GM19455 (cell line): ENCODE measurements at regions not wholly inside any gene's neighbourhood (a gene's known extent, or its start where the extent isn't known, plus 50 kb on each side); places are given as distances from the start of the nearest gene placed in this dataset.
"Not testable (repeated sequence)": the region's sequence is repeated elsewhere in the genome, so short reads cannot be mapped to it uniquely, and the experiment has no call there.

Source experiments
- ATAC-seq: cut with Tn5 transposase; IDR thresholded peaks from one replicate; pipeline ENCODE4 v1.9.1; 2021; ENCODE audit not compliant: unreplicated experiment

DNA sequence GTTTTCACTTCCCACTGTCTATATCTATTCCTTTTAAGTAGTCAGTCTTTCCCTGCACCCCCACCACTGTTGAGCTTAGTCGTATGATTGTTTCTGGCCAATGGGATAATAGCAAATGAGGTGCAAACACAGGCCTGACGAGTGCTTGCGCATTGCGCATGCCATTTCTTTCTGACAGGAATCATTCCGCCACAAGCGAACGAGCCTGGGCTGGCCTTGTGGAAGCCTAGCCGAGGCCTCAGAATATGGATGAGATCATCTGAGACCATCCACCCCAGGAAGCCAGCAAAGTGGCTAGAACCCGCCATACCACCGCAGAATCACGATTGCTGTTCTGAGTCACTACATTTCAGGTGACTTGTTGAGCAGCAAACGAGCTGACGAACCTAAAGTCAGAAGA, 52.2 kb upstream of the PRL start:
- no peak for ATAC-seq

- ATAC-seq, result no peak
Observed at GRCh38 chr6:22349528-22349927, 52.7 kb upstream of the PRL start.

DNA sequence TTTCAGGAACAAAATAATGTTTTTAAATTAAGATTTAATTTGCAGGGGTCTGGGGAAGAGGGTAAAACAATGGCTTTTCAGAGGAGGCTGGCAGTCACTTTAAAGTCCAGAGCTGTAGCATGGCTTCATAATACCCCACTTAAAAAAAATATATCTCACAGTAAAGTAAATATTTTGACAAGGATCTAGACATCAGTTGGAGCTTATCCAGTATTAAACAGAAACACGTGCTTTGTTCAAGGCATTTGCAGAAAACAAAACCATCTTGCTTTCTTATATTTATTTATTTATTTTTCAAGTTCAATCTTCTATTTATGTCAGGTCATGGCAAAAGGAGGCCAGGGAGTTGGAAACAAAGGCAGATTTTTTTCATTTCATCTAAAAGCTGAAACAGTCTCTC, 53.3 kb upstream of the PRL start:
- no peak for ATAC-seq

- no peak for ATAC-seq
Observed at GRCh38 chr6:22353101-22353500, 56.3 kb upstream of the PRL start.

DNA sequence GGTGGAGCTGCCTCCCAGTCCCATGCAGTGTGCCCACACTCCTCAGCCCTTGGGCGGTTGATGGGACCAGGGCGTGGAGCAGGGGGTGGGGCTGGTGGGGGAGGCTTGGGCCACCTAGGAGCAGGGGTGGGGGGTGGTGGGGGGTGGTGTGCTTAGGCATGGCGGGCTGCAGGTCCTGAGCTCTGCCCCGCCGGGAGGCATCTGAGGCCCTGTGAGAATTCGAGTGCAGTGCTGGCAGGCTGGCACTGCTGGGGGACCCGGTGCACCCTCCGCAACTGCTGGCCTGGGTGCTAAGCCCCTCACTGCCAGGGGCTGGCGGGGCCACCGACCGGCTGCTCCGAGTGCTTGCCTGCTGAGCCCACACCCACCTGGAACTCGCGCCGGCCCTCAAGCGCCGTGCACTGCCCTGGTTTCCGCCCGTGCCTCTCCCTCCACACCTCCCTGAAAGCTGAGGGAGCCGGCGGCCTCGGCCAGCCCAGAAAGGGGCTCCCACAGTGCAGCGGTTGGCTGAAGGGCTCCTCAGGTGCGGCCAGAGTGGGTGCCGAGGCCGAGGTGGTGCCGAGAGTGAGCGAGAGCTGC, 59.6 kb upstream of the PRL start:
- no peak for ATAC-seq

DNA sequence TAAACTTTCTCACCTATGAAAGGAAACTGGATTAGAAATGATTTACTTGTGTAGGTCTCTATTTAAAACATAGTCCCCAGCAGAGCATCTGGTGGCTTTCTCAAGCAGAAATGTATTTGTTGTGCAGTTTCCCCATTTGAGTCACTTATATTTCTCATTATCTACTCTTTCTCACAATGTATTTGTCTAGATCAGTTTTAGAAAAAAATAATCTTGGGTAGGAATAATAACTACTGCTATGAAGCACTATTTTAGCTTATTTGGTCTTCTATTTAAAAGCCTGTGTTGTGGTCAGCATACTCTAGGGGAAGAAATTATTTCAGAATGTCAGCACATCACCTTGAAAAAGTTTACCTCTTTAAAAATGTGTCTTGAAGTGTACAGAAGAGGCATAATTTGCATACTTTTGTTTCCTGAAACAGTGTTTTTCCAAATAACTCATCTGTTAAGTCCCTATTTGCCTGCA, 60.9 kb upstream of the PRL start:
- peak; percentile 67 for ATAC-seq

DNA sequence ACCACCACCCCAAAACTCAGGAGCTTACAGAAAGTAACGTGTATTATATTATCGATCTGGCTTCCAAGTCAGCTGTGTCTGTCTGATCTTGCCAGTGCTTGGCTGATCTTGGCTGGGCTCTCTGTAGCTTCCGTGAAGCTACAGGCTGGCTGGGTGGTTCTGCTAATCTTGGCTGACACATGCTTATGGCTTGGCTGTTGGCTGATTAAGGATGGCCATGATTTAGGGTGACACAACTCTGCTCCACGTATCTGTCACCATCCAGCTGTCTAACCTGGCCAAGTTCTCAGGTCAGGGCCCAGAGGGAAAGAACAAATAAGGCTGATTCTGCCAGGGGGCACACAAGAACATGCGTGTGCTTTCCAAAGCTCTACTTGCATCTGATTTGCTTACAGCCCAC, 64.7 kb upstream of the PRL start:
- ATAC-seq, result no peak

- no peak for ATAC-seq
Observed at GRCh38 chr6:22362361-22362760, 65.5 kb upstream of the PRL start.

- ATAC-seq, result no peak
Observed at GRCh38 chr6:22363166-22363713, 66.4 kb upstream of the PRL start.

DNA sequence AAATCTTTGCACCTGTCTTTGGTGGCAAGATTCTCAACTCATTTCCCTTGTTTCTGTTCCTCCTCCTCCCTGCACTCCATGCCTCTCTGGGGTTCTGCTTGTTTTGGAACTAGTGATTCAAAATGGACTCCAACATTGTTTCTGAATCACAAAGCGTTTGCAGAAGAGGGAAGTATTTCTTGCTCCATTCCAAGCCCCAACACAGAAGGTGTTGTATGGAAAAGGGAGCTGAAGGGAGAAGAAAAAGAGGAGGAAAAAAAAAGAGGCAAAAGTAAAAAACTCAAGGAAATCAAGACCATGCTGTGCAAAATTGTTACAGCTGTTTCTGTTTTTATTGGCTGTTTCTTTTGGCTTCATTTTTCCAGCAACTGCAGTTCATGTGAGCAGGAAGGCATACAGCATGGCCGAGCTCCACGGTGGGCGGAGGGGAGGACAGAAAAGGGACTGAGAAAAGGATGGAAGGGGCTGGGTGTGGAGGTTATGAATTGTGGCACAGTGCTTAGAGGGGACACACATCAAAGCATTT, 66.9 kb upstream of the PRL start:
- no peak for ATAC-seq

- no peak for ATAC-seq
Observed at GRCh38 chr6:22364306-22364705, 67.5 kb upstream of the PRL start.

DNA sequence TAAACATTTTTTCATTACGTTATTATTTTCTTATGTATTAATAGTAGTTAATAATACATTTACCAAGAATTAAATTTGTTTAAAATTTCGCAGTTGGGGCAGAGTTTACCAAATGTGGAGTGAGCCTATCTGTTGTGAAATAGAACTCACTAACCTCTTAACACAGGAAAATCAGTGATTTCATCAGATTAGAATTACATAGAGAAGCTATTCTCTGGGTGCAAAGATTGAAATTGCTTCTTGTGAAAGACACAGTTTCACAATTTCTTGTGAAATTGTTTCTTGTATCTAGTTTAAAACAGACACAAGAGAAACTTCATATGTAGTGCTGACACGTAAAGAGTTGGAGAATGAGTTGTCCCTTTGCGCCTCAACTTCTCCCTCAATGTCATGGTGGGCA, 69.4 kb upstream of the PRL start:
- ATAC-seq, result no peak

DNA sequence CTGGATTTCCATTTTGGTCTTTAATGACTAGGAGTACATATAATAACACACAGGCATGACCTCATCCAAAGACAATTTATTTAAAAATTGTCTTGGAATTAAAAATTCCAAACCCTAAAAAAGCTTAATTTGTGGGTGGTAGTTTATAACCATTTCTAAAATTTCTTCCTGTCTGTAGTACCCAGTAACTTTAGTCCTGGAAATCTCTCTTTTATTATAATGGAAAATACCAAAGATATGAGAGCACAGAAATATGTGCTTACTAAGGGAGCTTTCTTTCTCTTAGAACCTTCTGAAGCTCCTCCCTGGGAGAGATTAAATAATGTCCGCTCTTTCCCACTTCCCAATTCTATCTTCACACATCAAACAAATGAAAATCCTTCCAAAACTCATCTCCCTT, 70.5 kb upstream of the PRL start:
- no peak for ATAC-seq

- ATAC-seq, result no peak
Observed at GRCh38 chr6:22368794-22369193, 72.0 kb upstream of the PRL start.

- ATAC-seq, result peak; percentile 90
Observed at GRCh38 chr6:22372922-22373321, 76.1 kb upstream of the PRL start.

GRCh38 chr6:22374950-22375349, 78.1 kb upstream of the PRL start:
- ATAC-seq, result not testable (repeated sequence)

DNA sequence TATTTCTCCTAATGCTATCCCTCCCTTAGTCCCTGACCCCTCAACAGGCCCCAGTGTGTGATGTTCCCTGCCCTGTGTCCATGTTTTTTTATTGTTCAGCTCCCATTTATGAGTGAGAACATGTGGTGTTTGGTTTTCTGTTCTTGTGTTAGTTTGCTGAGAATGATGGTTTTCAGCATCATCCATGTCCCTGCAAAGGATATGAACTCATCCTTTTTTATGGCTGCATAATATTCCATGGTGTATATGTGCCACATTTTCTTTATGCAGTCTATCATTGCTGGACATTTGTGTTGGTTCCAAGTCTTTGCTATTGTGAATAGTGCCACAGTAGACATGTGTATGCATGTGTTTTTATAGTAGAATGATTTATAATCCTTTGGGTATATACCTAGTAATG, 79.5 kb upstream of the PRL start:
- not testable (repeated sequence) for ATAC-seq

DNA sequence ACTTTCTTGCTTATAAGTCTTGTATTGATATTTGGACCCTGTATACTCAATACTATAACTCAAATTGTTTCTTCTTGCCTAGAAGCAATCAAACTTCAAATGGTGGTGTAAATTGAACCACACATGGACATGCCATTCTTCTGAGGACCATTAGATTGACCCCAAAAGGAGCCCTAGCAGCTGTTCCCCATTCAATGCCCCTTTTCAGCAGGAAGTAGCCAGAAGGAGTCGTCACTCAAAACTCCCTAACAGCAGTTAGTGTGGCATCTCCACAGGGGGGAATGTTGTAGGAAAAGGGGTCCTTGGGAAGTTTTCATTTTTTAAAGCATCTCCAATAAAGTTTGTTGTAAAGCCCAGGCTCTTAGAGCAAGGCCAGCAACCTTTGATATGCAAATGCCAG, 81.7 kb upstream of the PRL start:
- ATAC-seq, result not testable (repeated sequence)

- ATAC-seq, result no peak
Observed at GRCh38 chr6:22380236-22380635, 83.4 kb upstream of the PRL start.

GRCh38 chr6:22381845-22382544, 85.2 kb upstream of the PRL start:
- no peak for ATAC-seq

DNA sequence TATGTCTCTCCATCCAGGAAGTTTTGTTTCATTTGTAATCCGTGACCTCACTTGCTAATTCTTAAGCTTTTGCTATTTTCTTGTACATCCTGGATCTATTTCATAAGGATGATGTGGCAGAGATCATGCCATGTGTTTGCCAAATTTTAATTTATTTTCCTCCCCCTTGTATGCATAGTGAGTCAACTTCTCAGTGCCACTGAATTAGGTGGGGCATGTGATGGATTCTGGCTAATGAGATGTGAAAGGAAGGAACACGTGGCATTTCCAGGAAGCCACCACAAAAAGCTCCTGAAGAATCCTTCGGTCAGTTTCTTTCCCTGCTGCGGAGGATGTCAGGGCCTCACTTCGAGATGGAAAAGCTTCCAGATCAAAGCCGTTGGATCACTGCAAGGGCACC, 86.2 kb upstream of the PRL start:
- no peak for ATAC-seq

GRCh38 chr6:22392711-22393110, 95.9 kb upstream of the PRL start:
- no peak for ATAC-seq
